Stimulated activated CD4-positive, alpha-beta T cell treated with anti-CD3 and anti-CD28 coated beads, Interleukin-2, amount 100 ng/mL, for 48 hours (primary cell): ENCODE measurements at regions not wholly inside any gene's neighbourhood (a gene's known extent, or its start where the extent isn't known, plus 50 kb on each side); places are given as distances from the start of the nearest gene placed in this dataset.

ENCODE experiments used
- DNase-seq, 2 donors: peaks; one replicate each; pipeline ENCODE4 v3.0.0-alpha.2; 2020

DNA sequence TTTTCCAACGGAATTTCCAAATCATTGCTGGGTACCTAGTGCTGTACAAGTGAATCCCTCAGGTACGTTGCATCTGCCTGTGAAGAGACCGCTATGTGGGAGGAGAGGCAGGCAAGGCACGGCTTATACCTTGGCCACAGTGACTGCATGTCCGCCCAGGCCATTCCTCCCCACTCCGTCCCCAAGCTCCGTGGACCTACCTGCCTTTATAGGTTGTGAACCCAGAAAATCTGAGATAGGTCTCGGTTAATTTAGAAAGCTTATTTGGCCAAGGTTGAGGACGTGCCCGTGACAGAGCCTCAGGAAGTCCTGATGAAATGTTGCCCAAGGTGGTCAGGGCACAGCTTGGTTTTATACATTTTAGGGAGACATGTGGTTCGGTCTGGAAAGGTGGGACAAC is 218.5 kb upstream of the TSHZ3 start:
- no peak for DNase-seq

DNA sequence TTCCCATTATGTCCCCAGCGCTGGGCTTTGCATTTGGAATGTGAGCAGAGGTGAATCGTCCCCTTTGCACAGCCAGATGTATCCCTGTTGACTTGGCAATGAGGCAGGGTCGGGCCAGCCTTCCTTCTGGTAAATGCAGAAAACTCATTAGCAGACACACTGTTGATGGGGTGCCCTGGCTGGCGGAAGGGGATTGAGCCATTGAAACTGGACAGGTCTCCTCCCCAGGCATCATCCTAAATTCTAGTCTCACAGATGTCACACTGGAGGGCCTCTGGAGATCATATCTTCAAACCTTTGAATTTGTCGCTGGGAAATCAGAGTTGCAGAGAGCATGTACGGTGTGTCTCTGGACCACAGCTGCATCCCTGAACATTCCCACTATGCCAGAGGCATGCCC is 219.5 kb upstream of the TSHZ3 start:
- DNase-seq, result no peak

DNA sequence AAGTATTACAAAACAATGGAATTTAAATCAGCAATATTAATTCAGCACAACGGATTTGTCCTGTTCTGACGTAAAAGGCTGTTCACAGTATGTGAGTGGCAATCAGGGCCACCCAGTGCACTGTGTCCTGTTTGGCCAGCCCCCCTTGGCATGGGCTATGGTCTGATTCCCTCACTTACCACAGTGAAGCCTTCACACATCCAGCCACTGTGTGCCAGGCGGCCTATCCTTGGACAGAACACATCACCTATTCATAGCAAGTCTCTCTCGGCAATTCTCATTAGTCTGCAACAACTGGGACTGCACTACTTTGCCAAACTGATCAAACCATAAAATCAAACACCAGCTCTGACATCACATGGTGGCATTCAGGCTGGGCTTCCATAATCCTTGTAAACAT is 221.5 kb upstream of the TSHZ3 start:
- DNase-seq, result no peak

DNA sequence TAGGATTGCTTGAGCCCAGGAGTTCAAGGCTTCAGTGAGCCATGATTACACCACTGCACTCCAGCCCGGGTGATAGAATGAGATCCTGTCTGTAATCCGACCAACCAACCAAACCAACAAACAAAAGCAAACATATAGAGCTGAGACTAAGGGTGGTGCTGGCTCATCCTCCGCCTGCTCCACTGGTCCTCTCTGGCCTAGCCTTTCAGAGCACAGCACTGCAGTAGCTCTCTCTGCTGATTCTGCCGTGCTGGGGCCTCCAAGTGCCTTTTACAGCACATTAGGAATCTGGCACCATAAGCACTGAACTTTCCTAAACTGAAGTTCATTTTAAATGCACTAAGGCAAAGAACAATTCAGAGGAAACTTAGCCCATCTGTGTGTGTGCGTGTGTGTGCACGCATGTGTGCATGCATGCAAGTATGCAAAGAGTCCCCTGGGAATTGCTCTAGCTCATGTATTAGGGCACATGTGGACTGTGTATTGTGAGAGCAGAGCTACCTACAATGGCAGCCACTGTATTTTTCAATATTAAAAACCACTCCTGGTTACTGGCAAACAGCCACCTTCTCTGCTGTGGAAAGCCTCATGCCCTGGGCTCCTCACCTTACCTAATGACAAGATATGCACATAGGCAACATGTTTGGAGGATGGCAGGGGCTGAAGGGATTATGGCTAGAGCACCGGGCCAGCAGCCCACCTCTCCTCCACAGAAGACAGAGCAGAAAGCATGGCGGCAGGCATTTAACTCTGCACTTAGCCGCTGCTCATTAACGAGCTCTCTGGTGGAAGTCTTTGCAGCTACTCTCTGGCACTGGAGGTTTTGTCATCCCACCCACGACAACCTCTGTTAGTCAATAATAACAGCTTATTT is 223.1 kb upstream of the TSHZ3 start:
- DNase-seq, result no peak

DNA sequence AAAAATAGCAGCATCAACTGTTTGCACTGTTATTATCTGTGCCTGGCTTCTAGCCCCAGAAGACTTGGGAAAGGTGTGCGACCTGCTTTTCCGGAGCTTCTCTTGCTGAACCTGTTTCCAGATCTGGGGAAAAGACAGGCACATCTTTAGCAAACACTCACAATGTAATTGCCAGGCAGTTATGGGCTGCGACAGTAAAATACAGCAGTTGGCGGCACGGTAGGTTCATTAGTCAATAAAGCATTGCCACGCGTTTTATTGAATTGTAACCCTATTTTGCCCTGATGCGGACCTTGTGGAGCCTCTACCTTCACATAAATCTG is 223.7 kb upstream of the TSHZ3 start:
- no peak for DNase-seq

DNA sequence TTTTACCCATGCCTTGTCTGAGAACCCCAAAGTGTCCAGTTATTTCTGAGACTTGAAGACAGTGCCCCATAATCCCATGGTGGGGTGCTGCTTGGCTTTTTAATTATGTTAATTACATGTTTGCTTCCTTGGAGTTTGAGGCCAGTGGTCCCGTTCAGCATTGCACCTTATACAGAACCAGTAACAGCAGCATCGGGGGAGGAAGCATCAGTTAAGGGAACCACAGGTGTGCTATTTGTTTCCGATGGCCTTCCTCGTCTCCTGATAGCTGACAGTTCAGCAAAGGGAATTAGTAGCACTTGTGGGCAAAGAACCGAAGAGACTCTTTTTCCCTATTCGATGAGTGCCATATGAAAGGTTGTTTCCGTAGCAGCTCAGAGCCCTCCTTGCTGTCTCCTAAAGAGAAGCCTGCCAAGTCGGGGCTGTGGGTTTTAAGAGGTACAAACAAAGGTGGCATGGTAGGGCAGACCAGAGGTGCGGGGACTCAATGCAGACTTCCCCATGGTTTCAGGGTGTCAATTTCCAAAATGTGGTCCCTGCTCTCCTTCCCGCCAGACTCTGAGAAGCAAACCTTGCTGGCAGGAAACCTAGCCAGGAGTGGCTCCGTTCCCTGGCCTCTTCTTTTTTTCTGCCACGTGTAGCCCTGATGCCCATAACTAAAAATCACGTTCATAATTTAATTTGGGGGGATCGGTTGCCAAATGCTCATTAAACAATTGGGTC is 225.2 kb upstream of the TSHZ3 start:
- DNase-seq, result no peak

DNA sequence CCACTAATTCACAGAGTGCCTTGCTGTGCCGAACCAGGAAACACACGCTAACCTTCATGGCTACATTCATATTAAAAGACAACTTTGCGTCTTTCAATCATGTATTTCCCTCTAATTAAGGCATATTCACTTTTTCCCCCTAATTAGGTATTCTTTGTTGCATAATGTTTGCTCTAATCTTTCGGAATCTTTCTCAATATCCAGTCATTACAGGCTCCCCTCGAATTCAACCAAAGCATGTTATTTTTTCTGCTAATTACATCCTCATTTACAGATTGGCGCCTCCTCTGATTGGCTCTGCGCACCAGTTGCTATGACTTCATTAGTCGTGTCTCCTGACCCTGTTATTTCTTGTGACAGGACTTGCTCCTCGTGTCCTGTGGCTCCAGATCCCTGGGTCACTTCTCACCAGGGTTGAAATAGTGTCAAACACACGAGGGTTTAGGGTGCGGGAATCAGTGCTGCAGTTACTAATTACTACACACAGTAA is 226.7 kb upstream of the TSHZ3 start:
- no peak for DNase-seq

DNA sequence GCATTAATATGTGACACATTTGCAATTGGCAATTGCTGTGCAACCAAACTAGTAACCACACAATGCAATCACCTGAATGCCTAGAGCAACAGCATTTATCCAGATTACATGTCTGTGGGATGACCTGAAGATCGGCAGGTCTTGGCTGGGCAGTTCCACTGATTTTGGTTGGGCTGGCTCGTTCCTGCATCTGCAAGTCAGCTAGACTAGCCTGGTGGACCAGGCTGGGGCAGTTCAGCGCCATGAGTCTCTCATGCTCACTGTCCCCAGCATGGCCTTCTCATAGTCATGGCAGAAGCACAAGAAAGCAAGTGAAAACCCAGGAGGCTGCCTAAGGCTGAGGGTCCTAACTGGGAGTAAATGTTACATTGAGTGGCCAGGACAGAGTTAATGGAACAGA is 229.1 kb upstream of the TSHZ3 start:
- DNase-seq, result no peak

DNA sequence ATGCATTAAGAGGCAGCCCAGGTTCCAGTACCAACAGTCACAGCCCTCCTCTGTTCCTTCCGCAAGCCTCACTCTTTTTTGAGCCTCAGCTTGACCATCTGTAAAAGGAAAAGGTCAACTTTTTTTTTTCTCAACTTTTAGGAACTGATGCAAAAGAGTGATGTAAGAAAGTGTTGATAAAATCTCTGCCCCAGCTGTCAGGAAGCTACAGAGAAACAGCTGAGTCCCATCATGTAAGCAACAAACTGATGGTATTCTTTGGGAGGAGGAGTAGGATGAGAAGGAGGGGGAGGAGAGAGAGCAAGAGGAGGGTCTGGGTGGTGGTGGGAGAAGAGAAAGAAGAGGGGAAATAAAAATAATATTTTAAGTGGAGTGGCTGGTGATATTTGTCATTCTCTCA is 233.9 kb upstream of the TSHZ3 start:
- no peak for DNase-seq

DNA sequence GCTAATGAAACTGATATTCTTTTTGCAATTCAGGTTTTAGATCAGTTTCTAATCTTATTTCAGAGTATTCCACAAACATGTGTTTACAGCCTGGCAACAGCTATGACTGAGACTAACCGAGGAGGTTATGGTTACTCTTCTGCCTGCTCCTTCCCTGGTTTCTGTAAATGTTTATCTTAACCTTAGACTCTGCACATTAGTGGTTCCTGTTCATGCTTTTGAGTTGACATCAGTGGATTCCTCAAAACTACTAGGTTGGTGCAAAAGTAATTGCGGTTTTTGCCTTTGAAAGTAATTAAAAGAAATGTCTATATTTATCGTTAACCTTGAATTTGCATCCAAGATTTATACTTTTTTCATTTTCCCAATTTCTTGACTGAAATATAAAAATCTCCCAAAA is 237.0 kb upstream of the TSHZ3 start:
- no peak for DNase-seq

DNA sequence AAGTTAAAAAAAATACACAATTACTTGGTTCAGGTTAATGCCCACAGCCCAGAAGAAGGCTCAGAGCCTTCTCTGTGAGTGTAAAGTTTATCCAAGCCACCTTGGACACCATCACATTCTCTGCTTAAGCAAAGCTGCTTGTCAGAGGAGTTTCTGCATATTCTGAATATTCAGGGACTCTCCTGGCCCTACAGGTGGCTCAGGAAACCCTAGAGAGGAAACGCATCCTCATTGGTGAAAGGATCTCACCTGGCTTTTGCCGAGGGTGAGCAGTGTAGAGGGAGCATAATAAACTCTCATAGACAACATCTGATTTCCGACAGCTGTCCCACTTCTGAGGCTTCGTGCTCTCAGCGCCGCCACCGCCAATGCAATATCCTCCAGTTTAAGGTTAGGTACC is 239.9 kb upstream of the TSHZ3 start:
- DNase-seq, result no peak

DNA sequence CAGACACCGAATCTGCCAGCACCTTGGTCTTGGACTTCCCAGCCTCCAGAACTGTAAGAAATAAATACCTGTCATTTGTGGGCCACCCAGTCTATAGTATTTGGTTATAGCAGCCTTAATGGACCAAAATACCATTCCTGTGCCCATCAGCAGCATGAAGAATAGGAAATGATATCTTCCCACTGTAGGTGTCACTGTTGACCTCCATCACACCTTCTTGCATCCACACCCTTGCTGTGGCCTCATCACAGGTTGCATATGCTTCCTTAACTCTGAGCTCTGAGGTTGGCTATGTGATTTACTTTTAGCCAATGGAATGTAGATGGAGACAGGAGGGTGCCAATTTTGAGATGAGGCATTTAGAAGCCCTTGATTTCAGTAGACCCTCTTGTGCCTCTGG is 242.0 kb upstream of the TSHZ3 start:
- no peak for DNase-seq

DNA sequence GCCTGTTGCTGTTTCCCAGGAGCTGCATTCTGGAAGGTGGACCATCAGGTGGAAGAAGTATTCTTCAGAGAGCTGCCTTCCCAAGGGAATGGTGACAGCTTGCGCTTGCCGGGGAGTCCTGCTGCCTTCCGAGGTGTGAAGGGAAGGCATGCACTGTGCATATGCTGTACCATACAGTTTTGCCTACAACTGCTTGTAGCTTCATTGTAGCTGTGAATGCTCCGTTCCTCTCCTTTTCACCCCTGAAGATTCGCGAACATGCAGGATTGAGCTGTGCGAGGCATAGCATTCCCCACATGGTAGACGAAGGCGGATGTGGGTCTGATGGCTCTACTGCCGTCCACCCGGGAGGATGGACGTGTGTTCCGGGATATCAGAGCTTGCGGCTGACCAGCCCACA is 243.2 kb upstream of the TSHZ3 start:
- no peak for DNase-seq

DNA sequence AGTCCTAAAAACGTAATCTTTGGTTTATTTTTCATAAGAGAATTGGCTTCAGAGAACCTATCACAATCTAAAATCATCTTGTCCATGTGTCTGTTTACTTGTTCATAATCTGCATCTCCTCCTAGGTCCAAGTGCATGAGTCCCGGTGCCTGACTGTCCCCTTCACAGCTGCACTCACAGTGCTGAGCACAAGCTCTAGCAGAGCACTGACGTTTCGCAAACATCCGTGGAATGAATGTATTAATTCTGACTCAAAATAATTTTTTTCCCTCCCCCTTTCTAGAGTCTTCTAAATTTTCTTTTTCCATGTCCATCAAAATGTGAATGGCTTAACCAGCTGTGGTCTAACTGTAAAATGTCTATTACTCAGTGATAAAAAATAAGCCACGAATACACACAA is 245.5 kb upstream of the TSHZ3 start:
- DNase-seq, result no peak

DNA sequence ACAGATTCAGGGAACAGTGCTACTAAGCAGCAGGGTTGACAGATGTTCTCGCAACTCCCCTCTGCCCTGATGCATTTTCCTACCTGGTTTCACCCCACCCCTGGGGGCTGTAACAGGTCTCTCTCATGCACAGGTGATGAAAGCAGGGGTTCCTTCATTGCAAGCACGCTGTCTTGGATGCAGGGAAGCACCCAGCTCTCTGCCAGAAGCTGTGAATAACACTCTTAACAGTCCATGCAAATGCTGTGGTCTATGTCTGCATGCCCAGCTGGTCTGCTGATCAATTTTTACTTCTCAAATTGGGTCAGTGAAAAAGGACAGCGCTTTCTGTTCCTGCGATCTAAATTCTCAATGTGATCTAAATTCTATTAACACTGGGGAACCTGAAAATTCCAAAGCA is 246.3 kb upstream of the TSHZ3 start:
- DNase-seq, result no peak

DNA sequence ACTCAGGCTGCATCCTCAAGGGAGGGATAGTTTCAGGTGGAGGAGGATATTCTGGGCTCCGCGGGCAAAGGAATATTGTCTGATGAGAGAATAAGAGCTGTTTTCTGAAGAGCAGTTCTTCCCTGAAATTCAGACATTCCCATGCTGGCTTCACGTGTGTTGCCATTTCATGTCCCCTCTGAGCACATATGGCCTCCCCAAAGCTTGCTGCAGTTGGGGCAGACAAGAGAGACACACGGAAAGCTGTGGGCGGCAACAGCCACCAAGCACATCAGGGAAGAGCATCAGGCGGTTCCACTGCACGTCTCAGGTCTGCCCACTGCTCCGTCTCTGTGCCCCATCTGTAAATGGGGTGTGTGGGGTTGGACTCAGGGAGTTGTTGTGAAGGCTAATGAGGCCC is 247.5 kb upstream of the TSHZ3 start:
- DNase-seq, result no peak

DNA sequence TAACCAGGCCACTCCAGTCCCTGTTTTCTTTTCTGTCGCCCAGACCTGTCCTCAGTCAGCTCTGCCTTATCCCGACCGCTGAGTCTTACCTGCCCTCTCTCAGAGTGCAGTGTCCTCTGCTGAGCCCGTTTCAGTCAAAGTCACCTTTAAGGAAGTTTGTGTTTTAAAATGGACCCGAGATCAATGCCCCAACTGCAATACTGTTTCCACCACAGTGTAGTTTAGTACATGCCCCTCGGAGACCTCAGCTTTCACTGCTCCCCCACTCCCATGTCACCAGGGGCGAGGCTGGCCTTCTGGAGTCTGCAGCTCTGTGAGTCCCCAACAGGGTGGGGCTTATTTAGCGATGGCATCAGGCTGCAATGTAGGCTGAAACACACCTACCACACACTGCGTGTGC is 248.4 kb upstream of the TSHZ3 start:
- no peak for DNase-seq

DNA sequence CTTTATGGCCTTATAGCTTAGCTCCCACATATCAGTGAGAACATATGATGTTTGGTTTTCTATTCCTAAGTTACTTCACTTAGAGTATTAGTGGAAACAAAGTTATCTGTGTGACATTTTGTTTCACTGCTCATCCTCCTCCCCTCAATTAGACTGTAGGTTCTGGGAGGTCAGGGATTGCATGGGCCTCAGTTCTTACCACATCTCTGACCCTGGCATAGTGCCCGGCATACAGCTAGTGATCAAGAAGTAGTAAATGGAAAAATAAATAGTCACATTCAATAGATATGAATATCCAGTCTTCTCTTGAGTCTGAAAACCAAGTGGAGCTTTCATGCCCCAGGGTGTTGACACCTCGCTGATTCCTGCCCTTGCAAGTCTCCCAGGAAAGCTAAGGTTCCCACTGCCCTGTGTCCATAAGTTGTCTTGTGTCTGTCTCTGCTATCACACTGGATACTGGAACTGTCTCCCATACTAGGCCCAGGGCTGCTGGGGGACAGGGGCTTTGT is 249.5 kb upstream of the TSHZ3 start:
- DNase-seq, result no peak

DNA sequence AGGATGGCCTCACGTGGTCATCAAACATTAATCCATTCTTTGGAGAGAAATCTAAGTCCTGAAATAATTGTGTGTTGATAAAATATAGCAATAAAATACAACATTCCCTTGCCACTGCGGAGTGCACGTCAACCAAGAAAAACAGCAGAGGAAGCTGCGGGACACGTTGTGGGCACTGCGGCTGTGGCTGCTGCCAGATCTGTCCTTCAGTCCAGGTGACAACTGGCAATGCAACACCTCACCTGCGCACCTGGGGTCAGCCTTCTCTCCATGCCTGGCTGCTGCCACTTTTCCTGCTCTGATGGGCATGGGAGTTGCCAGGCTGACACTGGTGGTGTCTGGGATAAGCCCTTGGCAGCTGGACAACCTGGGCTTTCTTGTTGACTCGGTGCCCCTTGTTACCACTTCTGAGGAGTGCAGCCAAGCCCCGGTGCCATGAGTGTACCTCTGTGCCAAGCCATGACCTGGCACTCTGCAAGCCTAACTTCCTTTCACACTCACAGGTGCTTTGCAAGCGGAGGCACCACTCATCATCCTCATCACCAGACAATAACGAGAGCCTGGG is 251.6 kb upstream of the TSHZ3 start:
- DNase-seq, result no peak

DNA sequence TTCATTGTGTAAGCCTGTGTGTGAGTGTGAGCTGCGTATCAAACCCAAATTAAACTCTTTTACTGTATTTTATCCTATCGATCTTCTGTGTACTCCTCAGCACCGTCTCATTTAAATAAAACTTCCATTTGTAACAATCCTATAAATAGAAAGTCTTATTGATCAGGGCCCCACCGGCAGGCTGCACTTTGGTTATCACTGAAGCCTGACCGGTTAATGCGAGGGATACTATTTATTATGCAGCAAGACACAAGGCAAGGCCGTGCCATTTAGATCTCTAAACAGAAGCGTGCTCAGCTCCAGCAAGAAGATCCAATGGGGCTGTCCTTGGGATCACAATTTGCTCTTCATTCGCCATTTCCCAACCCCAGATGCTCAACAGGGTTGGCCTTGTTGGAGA is 252.6 kb upstream of the TSHZ3 start:
- no peak for DNase-seq

DNA sequence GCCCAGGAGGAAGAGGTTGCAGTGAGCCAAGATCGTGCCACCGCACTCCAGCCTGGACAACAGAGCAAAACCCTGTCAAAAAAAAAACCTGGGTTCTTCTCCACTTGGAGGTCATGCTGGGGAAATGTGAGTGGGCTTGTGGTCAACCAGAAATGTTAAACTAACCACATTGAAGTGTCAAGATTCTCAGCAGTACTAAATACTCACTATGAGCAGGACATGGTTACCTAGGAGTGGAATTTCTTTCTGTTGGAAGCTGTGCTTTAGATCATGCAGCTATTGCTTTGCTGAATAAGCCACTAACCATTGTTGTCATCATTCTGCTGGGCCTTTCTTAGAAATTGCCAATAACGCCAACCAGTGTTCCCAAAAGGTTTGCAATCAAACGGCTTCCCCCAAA is 253.3 kb upstream of the TSHZ3 start:
- no peak for DNase-seq

DNA sequence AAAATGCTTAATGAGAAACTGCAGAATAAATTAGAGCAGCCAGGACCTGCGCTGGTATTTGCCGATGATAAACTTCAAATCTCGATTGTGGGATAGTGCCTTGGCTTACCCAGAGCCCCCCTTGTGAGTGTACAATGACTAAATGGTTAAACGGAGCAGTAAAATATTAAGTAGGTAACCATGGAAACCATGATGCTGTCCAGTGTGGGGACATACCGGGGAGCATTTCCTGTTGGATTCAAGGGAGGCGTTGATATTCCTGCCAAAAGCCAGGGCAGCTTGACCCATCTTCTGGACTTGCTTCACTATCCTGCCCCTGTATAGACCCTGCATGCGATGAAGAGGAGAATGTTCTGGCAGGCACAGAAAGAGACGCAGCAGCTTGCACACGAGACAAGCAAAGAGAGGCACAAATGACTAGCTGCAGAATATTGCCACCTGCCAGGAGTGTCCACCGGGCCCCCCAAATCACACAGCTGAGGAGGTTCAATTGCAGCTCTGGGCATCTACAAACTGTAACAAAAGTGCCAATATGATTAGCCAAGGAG is 255.3 kb upstream of the TSHZ3 start:
- DNase-seq, result no peak

DNA sequence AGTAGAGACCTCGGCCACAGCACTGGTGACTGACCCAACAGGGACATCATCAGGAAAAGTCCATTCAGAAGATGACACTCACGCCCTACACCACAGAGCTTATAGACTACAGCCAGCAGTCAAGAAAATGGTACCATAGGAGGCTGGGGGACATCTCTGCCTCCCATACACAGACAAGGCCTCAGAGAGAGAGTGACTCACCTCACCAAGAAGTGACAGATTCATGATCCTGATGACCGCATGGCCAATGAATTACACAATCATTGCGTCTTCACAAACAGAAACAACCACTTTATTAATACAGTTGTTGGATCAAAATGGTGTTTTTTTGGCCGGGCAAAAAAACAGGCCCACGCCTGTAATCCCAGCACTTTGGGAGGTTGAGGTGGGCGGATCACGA is 260.8 kb upstream of the TSHZ3 start:
- DNase-seq, result no peak
